Erythroblast (primary cell): ENCODE measurements at regions not wholly inside any gene's neighbourhood (a gene's known extent, or its start where the extent isn't known, plus 50 kb on each side); places are given as distances from the start of the nearest gene placed in this dataset.

Experiments used
- GATA1 ChIP-seq: IDR thresholded peaks from 2 replicates; pipeline ENCODE4 v1.6.1; 2011; ENCODE audit warnings: low read depth, mild to moderate bottlenecking, control low read depth, low read length, moderate library complexity
- POLR2A ChIP-seq: IDR thresholded peaks from 2 replicates; pipeline ENCODE4 v1.6.1; 2011; ENCODE audit warnings: mild to moderate bottlenecking, low read length

- no peak for TF ChIP-seq POLR2A
- TF ChIP-seq GATA1, result no peak
These were observed 1717.9 kb downstream of the EFNA5 start for GRCh38 chr5:105952875-105953274.
